GM18867 (cell line): ENCODE measurements at regions not wholly inside any gene's neighbourhood (a gene's known extent, or its start where the extent isn't known, plus 50 kb on each side); places are given as distances from the start of the nearest gene placed in this dataset.
"Not testable (repeated sequence)": the region's sequence is repeated elsewhere in the genome, so short reads cannot be mapped to it uniquely, and the experiment has no call there.

Experiments used
- ATAC-seq: cut with Tn5 transposase; IDR thresholded peaks from one replicate; pipeline ENCODE4 v1.9.1; 2021; ENCODE audit warnings: mild to moderate bottlenecking, moderate library complexity; ENCODE audit not compliant: unreplicated experiment

DNA sequence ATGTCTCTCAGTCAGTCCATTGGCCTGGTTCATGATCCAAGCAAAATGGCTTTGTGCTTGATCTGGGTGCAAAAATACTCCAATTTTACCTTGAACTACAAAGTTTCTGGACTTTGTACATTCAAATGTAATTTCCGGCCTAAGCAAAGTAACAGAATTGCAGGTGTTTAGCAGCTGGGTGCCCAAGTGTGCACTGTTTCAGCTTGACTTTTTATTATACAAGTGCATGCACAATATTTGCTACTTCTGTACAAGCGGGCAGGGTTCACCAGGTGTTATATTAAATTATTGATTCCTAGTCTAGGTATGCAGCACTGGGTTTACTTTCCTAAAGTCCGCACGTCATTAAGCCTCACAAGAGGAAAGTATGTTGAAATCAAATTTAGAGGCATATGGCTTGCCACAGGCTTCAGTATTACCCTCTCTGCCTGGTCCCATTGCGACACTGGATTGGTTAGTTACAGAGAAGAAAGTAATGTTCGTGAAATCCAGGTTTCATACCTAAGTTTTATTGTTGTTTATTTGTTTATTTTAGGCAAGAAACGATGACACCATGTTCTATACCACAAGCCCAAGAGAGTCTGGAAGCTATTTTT lies 376.9 kb upstream of the CTSO start:
- ATAC-seq = no peak

- ATAC-seq = no peak
These were observed 376.1 kb upstream of the CTSO start for GRCh38 chr4:156329779-156330178.

DNA sequence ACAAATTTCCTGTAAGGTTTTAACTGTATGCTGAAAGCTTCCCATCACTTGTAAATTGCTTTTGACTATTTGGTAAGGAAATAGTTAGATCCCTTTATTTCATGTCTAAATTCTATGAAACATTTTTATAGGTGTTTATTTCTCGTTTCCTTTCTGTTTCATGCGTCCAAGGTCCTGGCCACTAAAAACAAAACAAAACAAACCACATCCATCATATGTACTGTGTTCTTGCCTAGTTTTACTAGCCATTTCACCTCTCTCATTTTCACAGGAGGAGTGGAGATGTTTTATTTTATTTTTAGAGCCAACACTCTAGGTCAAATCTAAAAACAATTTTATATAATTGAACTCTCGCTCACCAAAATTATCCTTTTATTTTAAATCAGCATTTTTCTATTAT lies 375.2 kb upstream of the CTSO start:
- peak; percentile 61 for ATAC-seq

GRCh38 chr4:156326246-156326645 lies 372.6 kb upstream of the CTSO start:
- ATAC-seq = no peak

- ATAC-seq = no peak
These were observed 368.9 kb upstream of the CTSO start for GRCh38 chr4:156322592-156322991.

DNA sequence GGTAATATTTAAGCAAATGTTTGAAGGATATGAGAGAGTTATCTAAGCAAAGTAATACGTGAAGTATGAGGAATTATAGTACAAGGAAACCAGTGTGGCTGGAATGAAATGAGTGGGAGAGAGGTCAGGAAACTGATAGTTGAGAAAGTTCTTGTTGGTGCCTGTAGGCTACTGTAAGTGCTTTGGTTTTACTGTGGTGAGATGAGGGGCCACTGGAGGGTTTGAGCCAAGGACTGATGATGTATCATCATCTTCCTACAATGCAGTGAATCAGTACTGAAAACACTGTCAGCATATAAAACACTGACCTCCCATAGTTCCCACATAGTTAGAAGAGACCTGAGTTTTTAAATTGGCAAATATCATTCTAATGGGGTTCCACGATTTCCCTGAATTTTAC lies 367.5 kb upstream of the CTSO start:
- ATAC-seq = no peak

- no peak for ATAC-seq
These were observed 359.8 kb upstream of the CTSO start for GRCh38 chr4:156313497-156313896.

- ATAC-seq = no peak
These were observed 358.7 kb upstream of the CTSO start for GRCh38 chr4:156312261-156312847.

- ATAC-seq = no peak
These were observed 355.4 kb upstream of the CTSO start for GRCh38 chr4:156309031-156309430.

- ATAC-seq = no peak
These were observed 350.0 kb upstream of the CTSO start for GRCh38 chr4:156303708-156304107.

DNA sequence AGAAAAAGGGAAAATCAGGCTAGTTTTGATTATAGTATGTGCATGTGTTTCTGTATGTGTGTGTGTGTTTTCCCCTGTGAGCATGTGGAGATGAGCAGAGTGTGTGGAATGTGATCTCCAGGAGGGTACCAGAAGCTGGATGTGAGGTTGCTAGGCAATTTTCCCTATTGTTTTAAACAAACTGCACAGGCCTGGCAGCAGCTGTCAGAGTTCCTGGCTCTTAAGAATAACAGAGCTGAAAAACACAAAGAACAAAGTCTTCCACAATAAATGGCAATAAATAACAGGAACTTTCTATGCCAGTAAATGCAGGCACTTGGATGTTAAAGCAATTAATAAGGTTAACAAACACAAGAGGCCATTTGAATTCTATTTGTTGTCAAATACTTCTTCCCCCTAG lies 344.6 kb upstream of the CTSO start:
- no peak for ATAC-seq

- ATAC-seq = no peak
These were observed 342.1 kb upstream of the CTSO start for GRCh38 chr4:156295676-156296195.

DNA sequence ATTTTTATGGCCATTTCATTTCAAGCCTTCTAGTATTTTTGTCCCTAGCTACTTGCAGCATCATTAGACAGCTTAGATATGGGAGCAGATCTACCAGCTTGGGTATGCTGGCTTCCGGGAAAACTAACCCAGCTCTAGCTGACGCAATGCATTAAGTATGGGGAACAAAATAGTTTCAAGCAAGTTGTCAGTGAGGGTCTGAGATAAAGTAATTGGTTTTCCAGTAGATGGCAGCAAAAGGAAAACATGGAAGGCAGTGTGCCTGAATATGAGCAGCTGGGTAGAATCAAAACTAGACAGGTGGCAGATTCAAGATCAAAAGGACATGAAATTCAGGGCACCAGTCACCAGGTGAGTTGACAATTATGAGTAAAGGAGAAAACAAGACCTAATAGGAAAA lies 340.9 kb upstream of the CTSO start:
- peak; percentile 62 for ATAC-seq

- ATAC-seq = no peak
These were observed 340.1 kb upstream of the CTSO start for GRCh38 chr4:156293657-156294297.

DNA sequence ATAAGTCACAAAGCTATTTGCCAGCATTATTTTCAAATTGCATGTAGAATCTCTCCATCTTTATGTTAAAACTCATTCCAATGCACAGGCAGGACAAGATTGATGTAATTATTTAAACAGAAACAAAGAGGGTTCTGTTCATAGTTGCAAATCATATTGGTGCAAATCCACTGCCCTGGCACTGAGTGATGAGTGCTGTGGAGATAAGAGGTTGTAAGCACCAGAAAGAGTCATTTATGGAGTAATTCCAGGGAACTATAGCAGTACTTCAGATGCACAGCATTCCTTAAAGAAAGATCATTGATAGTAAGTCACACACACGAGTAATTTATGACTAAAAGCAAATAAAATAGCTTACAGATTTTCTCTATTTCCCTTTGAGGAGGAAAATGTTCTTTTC lies 337.7 kb upstream of the CTSO start:
- no peak for ATAC-seq

- ATAC-seq = no peak
These were observed 337.1 kb upstream of the CTSO start for GRCh38 chr4:156290811-156291210.

GRCh38 chr4:156290026-156290425 lies 336.4 kb upstream of the CTSO start:
- not testable (repeated sequence) for ATAC-seq

DNA sequence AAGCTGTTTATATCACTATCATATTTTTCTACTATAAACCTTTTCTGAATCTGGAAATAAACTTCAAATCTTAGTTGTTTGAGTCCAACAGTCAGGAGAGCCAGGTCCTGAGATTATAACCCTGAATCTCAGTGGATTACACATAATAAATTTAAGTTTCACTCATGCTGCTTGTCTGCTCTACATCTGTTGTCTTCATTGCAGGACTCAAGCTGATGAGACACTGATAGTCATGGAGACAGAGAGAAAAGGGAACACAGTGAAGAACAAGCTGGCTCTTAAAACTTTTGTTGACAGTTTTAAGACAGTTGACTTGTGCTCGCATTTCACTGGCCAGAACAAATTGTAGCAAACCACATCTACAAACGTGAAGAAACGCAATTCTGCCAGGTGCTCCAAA lies 327.0 kb upstream of the CTSO start:
- ATAC-seq = no peak

DNA sequence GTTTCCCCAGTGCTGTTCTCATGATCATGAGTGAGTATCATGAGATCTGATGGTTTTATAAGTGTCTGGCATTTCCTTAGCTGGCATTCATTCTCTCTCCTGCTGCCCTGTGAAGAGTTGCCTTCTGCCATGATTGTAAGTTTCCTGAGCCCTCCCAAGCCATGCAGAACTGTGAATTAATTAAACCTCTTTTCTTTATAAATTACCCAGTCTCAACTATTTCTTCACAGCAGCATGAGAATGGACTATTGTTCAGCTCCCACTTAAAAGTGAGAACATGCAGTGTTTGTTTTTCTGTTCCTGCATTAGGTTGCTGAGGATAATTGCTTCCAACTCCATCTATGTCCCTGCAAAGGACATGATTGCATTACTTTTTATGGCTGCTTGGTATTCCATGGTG lies 311.7 kb upstream of the CTSO start:
- ATAC-seq = no peak

GRCh38 chr4:156261230-156261629 lies 307.6 kb upstream of the CTSO start:
- ATAC-seq = no peak

GRCh38 chr4:156255230-156256007 lies 301.8 kb upstream of the CTSO start:
- no peak for ATAC-seq
